ENCODE measurements at regions not wholly inside any gene's neighbourhood (a gene's known extent, or its start where the extent isn't known, plus 50 kb on each side); places are given as distances from the start of the nearest gene placed in this dataset.

GRCh38 chr6:126926926-126927325 is 191.5 kb upstream of the RSPO3 start:
- no peaks in the 10 kb centered on the region for H3K4me1 ChIP-seq (ENCODE audit: insufficient read depth)

DNA sequence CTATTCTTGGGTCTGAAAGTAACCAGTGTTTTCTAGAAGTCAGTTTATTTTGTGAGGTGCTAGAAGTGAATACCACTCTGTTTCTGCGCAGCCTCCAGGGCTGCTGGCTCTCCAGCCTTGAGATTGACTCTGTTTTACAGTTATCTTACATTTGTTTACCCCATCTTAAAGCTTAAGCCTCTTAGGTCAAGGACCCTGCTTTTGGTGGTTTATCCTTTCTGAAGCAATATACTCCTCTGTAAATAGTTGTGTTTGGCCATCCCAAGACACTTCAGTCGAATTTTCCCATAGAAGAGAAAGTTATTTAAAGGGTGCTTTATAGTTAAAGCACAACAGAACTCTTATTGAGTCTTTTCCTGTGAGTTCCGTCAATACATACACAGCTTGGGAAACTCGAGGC is 190.6 kb upstream of the RSPO3 start:
- no peak overlapping the region for H3K27ac ChIP-seq
- H3K36me3 ChIP-seq = no peaks in the 10 kb centered on the region
- no peak overlapping the region for H3K4me3 ChIP-seq
- H3K27me3 ChIP-seq = no peaks in the 10 kb centered on the region
- no peaks in the 10 kb centered on the region for H3K4me1 ChIP-seq (ENCODE audit: insufficient read depth)
- no peak for DNase-seq
- TF ChIP-seq, protein P1, sequence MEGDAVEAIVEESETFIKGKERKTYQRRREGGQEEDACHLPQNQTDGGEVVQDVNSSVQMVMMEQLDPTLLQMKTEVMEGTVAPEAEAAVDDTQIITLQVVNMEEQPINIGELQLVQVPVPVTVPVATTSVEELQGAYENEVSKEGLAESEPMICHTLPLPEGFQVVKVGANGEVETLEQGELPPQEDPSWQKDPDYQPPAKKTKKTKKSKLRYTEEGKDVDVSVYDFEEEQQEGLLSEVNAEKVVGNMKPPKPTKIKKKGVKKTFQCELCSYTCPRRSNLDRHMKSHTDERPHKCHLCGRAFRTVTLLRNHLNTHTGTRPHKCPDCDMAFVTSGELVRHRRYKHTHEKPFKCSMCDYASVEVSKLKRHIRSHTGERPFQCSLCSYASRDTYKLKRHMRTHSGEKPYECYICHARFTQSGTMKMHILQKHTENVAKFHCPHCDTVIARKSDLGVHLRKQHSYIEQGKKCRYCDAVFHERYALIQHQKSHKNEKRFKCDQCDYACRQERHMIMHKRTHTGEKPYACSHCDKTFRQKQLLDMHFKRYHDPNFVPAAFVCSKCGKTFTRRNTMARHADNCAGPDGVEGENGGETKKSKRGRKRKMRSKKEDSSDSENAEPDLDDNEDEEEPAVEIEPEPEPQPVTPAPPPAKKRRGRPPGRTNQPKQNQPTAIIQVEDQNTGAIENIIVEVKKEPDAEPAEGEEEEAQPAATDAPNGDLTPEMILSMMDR (IDR thresholded peaks at IDR 0.05) = no peak
- TF ChIP-seq POLR2A (IDR thresholded peaks at IDR 0.05) = no peak
- TF ChIP-seq EP300 (IDR thresholded peaks at IDR 0.05) = no peak
- no peaks in the 10 kb centered on the region for H3K9me3 ChIP-seq
- intact Hi-C loops (cut with DNase I) = no loop called here
- 25 to 52% (median 38%) methylated on average over 4 of the region's 4 CpGs for WGBS, 3 donors

More at GRCh38 chr6:126926926-126927325, 191.5 kb upstream of the RSPO3 start:
- no peak for TF ChIP-seq POLR2A (IDR thresholded peaks at IDR 0.05)
- TF ChIP-seq EP300 (IDR thresholded peaks at IDR 0.05) = no peak
- TF ChIP-seq, protein P1 (IDR thresholded peaks at IDR 0.05) = no peak
- no peaks in the 10 kb centered on the region for H3K27me3 ChIP-seq
- no peaks in the 10 kb centered on the region for H3K36me3 ChIP-seq
- intact Hi-C loops (cut with DNase I) = no loop called here
- no peaks in the 10 kb centered on the region for H3K9me3 ChIP-seq
- no peak overlapping the region for H3K27ac ChIP-seq
- no peak for DNase-seq
- no peak overlapping the region for H3K4me3 ChIP-seq
- WGBS, 3 donors = 55 to 58% (median 58%) methylated on average over 3 of the region's 3 CpGs

GRCh38 chr6:126937426-126937825 is 181.0 kb upstream of the RSPO3 start:
- H3K9me3 ChIP-seq = no peaks in the 10 kb centered on the region
- no peaks in the 10 kb centered on the region for H3K36me3 ChIP-seq
- intact Hi-C loops (cut with DNase I) = no loop called here
- no peak overlapping the region for H3K4me3 ChIP-seq
- H3K4me1 ChIP-seq (ENCODE audit: insufficient read depth) = no peaks in the 10 kb centered on the region
- TF ChIP-seq EP300 (IDR thresholded peaks at IDR 0.05) = no peak
- TF ChIP-seq, protein P1 (IDR thresholded peaks at IDR 0.05) = no peak
- TF ChIP-seq POLR2A (IDR thresholded peaks at IDR 0.05) = no peak
- H3K27me3 ChIP-seq = no peaks in the 10 kb centered on the region
- no peak overlapping the region for H3K27ac ChIP-seq
- DNase-seq = no peak

- no peak for TF ChIP-seq POLR2A (IDR thresholded peaks at IDR 0.05)
- TF ChIP-seq, protein P1 (IDR thresholded peaks at IDR 0.05) = no peak
- TF ChIP-seq EP300 (IDR thresholded peaks at IDR 0.05) = no peak
- 89 to 97% (median 93%) methylated on average over 3 of the region's 3 CpGs for WGBS, 3 donors
- no peak for DNase-seq
Observed at GRCh38 chr6:126939784-126940183, 178.7 kb upstream of the RSPO3 start.

GRCh38 chr6:126941751-126942150 is 176.7 kb upstream of the RSPO3 start:
- intact Hi-C loops (cut with DNase I) = no loop called here
- Histone ChIP-seq H3K36me3 (no peaks in the 10 kb centered on the region), H3K27ac (no peak overlapping the region), H3K27me3 (no peaks in the 10 kb centered on the region), H3K4me3 (no peak overlapping the region), H3K4me1 (ENCODE audit: insufficient read depth) (no peaks in the 10 kb centered on the region), H3K9me3 (no peaks in the 10 kb centered on the region)
- TF ChIP-seq, protein P1 (IDR thresholded peaks at IDR 0.05) = no peak
- TF ChIP-seq POLR2A (IDR thresholded peaks at IDR 0.05) (no peak), EP300 (IDR thresholded peaks at IDR 0.05) (no peak)
- WGBS, 3 donors = 66 to 79% (median 78%) methylated on average over 1 of the region's 1 CpG
- DNase-seq = no peak

More at GRCh38 chr6:126939784-126940183, 178.7 kb upstream of the RSPO3 start:
- H3K4me3 ChIP-seq = no peak overlapping the region
- H3K4me1 ChIP-seq (ENCODE audit: insufficient read depth) = no peaks in the 10 kb centered on the region
- intact Hi-C loops (cut with DNase I) = no loop called here
- no peaks in the 10 kb centered on the region for H3K27me3 ChIP-seq
- no peak overlapping the region for H3K27ac ChIP-seq
- H3K9me3 ChIP-seq = no peaks in the 10 kb centered on the region
- H3K36me3 ChIP-seq = no peaks in the 10 kb centered on the region
